GM21737 (cell line): ENCODE measurements at regions not wholly inside any gene's neighbourhood (a gene's known extent, or its start where the extent isn't known, plus 50 kb on each side); places are given as distances from the start of the nearest gene placed in this dataset.

Experiments used
- ATAC-seq: cut with Tn5 transposase; IDR thresholded peaks from one replicate; pipeline ENCODE4 v1.9.1; 2021; ENCODE audit warnings: mild to moderate bottlenecking, moderate library complexity; ENCODE audit not compliant: unreplicated experiment

DNA sequence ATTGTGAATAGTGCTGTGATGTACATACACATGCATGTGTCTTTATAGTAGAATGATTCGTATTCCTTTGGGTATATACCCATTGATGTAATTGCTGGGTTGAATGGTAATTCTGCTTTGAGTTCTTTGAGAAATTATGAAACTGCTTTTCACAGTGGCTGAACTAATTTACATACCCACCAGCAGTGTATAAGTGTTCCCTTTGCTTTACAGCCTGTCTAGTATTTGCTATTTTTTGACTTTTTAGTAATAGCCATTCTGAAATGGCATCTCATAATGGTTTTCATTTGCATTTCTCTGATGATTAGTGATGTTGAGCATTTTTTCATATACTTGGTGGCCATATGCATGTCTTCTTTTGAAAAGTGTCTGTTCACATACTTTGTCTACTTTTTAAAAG, 54.5 kb upstream of the FAM78B start:
- no peak for ATAC-seq

DNA sequence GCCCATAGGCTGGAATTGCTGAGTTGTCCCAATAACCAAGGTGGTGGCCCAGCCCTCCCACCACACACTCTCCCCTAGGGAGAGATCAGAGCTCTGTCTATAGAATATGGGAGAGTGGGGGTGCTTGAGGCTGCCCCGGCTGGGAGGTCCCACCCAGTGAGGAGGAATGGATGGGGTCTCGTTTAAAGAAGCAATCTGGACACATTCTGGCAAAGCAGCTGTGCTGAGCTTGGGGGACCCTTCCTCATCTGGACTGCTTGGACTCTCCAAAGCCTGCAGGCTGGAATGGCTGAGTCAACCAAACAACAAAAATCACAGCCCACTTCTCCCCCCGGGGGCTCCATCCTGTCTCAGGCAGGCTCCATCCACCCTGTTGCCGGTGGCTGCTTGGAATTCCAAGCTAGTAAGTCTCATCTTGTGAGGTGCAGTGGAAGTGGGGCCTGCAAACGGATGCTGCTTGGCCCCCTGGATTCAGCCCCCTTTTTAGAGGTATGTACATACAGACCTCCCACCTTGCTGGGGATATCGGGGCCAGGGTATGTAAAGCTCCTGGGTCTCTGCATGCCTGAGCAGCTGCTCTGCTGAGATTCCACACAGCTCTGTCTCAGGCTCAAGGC, 67.1 kb upstream of the FAM78B start:
- no peak for ATAC-seq

DNA sequence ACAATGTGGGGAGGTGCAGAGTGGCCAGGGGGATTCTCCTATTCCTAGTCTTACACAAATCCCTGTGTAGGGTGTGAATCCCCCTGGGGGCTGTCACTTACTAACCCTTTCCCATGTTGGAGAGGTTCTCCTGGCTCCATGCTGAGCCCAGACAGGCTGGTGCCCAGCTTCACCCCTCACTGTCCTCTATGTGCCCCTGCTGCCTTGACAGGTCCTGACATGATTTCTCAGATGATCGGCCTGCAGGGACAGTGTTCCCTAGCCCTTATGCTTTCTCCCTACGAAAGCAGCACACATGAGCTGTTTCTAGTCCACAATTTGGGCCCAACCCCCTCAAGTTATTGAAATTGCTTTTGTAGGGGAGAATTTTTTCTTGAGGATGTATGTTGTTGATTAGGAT, 68.9 kb upstream of the FAM78B start:
- ATAC-seq = no peak

DNA sequence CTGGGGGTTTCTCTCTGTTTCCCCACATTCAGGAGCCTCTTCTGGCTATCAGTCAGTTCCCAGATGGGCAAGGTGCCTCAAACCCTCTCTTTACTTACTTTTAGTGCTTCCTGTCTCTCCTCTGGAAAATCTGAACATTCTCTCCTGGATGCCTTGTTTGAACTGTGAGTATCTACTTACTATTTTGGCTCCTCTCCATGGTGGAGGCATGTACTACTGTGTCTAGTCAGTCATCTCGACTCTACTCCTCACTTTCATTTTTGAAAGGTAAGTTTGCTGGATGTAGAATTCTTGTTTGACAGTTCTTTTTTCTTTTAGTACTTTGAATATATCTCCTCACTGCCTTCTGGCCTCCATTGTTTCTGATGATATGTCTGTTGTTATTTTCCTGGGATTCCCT, 70.9 kb upstream of the FAM78B start:
- no peak for ATAC-seq

DNA sequence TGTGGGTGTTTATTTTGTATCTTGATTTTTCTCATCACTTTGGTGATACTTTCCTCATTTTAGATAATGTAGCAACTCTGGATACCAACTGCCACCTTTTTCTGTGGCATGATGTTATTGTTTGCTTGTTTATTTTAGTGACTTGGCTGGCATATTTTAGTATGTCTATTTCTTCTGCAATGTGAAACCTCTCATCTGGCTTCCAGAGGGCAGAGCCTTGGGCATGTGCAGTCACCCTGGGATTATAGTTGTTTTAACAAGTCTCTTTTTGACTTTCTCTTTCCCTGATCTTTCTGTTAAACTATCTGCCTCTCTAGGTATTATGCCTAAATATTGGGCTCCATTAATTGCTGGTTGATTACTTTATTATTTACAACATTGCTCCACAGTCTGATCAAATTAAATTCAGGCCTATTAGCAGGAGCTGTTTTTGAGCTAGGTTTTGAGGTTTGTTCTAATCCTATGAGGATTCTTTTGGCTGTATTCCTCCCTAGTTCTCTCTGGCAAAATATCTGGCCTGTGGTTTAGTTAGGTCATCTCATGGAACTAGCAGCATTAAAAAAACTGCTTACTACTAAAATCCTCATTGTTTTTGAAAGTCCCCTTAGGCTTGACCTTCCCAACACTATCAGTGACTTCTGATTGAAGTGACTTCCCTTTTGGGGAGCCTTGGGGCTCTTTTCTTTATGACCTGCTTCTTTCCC, 86.4 kb upstream of the FAM78B start:
- no peak for ATAC-seq

- ATAC-seq = no peak
These were observed 91.2 kb upstream of the FAM78B start for GRCh38 chr1:166258017-166258416.

DNA sequence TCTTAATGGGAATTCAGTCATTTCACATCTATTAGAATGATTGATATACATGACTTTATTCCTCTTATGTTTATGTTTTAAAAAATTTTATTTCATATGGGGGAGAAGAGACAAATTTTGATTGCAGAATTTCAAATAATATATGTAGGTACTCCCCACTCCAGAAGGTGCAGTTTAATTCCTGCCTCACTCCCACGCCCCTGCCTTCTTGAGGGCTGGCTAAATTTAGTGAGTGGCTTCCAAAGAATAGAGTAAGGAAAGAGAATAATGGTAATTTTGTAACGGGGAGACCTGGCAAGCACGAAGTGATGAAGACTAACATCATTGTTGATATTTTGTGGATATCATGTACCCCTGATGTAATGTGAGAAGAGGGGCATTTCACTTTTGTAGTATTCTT, 94.7 kb upstream of the FAM78B start:
- no peak for ATAC-seq

DNA sequence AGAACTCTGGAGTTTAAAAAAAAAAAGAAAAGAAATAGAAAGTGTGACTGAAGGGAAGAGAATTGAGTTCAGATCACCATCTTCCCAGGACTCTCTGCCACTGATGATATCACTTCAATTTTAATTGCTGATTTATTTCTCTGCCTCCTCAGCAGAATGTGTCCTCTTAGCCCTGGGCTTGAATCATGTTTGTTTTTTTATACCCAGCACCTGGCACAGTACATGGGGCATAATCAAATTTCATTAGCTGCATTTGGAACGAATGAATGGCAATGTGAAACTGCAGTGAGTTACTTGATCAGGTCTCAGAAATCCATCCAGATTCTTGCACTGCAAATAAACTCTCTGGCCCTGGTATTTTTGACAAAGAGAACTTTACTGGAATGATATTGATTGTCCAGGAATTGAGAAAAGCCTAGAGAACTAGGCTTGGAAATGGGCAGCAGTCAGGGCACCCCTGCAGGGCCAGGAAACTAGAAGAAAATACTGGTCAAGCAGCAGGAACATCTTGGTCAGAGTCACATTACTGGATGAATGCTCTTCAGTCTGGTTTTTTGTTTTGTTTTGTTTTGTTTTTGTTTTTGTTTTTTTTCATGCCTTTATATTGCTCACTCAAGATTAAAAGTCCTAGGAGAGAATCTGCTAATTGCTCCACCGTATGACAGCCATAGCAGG, 103.8 kb upstream of the FAM78B start:
- ATAC-seq = no peak

DNA sequence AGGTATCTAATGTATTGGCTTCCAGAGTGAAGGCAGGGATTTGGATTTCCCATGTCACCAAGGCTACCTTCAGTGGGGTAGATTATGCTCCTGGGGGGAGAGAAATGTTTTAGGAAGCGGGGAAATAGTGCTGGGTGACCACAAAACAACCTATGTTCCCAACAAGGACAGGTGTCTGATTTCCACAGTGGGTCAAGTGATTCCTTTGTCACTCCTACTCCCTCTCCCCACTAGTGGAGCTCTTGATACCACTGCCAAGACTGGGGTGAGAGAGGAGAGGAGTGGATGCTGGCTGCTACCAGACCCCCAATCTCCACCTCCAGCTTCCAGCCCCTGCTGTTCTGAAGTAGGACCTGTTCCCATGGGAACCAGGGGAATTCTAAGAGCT, 104.3 kb upstream of the FAM78B start:
- no peak for ATAC-seq

GRCh38 chr1:166272155-166272554, 105.4 kb upstream of the FAM78B start:
- no peak for ATAC-seq

GRCh38 chr1:166272851-166273250, 106.0 kb upstream of the FAM78B start:
- ATAC-seq = no peak

GRCh38 chr1:166273618-166274017, 106.8 kb upstream of the FAM78B start:
- ATAC-seq = no peak

DNA sequence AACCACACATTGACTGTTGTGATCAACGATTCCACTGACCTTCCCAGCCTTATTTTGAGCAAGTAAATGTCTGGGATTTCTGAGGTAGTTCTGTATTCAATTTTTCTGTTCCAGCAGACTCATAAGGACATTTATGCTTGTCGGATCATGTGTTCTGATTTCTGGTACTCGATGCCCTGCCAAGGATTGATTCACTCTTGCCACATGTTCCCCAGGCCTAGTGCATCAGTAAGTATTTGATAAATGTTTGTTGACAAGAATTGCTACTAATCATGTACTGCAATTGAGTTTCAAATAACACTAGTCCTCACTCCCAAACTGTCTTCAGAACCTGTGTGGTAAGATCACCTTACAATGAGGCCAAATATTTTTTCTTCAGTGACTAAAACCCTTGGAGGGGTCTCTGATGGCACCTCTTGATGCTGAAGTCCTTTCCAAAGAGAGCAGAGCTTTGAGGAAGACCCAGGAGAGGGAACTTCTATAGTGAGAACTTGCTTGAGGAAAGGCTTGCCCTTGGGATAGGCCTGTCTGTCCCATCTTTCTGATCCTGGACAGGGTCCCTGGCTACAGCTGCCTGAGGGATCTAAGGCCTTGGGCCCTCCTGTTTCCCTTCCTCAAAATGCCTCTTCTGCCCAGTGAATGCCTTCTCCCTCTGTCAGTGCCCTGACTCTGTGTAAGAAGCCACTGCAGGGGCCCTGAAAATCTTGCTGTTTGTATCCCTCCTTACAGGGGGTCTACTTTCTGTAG, 115.8 kb upstream of the FAM78B start:
- no peak for ATAC-seq

- no peak for ATAC-seq
These were observed 116.4 kb upstream of the FAM78B start for GRCh38 chr1:166283190-166283589.

GRCh38 chr1:166283600-166283999, 116.8 kb upstream of the FAM78B start:
- no peak for ATAC-seq

GRCh38 chr1:166289309-166290050, 122.7 kb upstream of the FAM78B start:
- no peak for ATAC-seq

- ATAC-seq = no peak
These were observed 128.9 kb upstream of the FAM78B start for GRCh38 chr1:166295656-166296055.

DNA sequence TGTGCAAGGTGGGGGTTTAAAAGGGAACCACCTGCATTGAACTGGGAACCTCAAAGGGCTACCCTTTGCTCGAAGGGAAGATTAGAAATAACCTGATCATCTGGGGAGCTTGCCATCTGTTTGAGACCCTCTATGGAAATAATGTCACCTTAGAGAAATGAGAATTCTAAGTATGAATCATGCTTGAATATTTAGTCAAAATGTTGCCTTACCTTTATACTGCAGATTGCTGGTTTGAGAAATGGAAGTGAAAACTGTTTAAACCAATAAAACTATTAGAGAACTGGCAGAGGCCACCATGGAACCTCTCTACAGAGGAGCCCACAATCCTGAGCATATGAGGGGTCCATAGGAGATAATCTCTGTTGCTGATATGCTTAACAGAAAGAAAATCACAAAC, 131.2 kb upstream of the FAM78B start:
- ATAC-seq = no peak

- no peak for ATAC-seq
These were observed 134.0 kb upstream of the FAM78B start for GRCh38 chr1:166300767-166301166.

DNA sequence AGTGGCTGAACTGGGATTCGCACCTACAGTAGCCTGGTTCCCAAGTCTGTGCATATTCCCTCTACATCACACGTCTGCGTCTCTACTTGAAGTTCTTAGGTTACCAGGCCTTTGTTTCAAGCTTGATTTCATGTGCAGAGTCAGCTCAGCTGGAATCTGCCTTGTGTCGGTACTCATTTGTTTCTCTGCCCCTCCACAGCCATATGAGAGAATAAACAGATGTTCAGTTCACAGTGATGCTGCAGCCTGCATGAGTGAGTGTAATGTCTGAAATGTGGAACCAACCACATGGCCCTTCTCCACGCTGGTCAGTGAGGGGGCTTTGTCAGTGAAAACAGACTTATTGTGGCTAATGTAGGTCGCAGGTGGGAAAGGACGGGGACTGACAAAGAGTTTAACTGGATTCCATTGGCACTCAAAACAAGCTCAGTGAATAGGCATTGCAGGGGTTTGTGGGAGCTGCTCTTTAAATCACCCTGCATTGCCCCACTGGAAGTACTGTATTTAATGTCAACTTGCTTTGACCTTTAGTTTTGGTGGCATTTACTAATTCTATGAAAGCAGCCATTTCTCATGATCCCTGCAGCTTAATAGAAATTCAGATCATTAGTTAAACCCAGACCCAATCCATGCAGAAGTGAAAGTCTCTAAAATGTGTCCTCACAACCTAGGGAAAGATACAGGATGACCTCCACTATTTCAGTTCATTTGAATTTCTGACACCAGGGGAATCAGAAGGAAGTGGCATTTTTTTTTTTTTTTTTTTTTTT, 136.4 kb upstream of the FAM78B start:
- no peak for ATAC-seq
